Esophagus squamous epithelium (tissue), 4 donors: ENCODE measurements at regions not wholly inside any gene's neighbourhood (a gene's known extent, or its start where the extent isn't known, plus 50 kb on each side); places are given as distances from the start of the nearest gene placed in this dataset.

Source experiments
- POLR2A ChIP-seq, 4 donors: fragments of 450-650 bp; IDR thresholded peaks; one replicate each; pipeline ENCODE4 v1.6.1; 2017; ENCODE audit warnings: antibody characterized with exemption in 4 of 4, mild to moderate bottlenecking in 4 of 4, moderate library complexity in 3 of 4
- TF ChIP-seq, protein P1 (sequence below), 6 experiments: fragments of 450-650 bp in 4 of 6; fragments of 200-600 bp in 2 of 6; sonication (generic) in 2 of 6; IDR thresholded peaks; one replicate each; pipeline ENCODE4 v1.5.1; 2016 to 2019; ENCODE audit warnings: antibody characterized with exemption in 6 of 6, mild to moderate bottlenecking in 4 of 6, moderate library complexity in 4 of 6

DNA sequence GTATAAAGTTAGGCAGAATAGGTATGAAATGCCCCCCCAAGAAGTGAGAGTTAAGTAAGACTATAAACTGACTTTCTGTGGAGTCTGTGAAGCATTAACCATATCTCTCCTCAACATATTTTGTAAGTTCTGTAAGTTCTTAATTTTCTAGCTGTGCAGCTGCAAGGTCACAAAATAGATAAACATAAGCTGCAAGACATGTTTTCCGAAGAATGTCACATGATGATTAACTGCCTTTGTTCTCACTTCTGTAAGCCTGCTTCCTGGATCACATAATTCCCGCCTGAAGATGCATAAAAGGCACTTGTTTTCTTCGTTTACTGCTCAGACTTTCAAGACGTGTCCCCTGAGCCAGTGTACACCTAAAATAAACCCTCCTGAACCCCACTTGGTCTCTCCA is 292.9 kb upstream of the AMELY start:
- TF ChIP-seq, protein P1, sequence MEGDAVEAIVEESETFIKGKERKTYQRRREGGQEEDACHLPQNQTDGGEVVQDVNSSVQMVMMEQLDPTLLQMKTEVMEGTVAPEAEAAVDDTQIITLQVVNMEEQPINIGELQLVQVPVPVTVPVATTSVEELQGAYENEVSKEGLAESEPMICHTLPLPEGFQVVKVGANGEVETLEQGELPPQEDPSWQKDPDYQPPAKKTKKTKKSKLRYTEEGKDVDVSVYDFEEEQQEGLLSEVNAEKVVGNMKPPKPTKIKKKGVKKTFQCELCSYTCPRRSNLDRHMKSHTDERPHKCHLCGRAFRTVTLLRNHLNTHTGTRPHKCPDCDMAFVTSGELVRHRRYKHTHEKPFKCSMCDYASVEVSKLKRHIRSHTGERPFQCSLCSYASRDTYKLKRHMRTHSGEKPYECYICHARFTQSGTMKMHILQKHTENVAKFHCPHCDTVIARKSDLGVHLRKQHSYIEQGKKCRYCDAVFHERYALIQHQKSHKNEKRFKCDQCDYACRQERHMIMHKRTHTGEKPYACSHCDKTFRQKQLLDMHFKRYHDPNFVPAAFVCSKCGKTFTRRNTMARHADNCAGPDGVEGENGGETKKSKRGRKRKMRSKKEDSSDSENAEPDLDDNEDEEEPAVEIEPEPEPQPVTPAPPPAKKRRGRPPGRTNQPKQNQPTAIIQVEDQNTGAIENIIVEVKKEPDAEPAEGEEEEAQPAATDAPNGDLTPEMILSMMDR (IDR thresholded peaks at IDR 0.05) = no peak
- TF ChIP-seq POLR2A (IDR thresholded peaks at IDR 0.05) = no peak
